ENCODE measurements at regions not wholly inside any gene's neighbourhood (a gene's known extent, or its start where the extent isn't known, plus 50 kb on each side); places are given as distances from the start of the nearest gene placed in this dataset.

GRCh38 chr2:51795248-51795888 is 763.4 kb upstream of the NRXN1 start:
- H3K27ac ChIP-seq = no peak overlapping the region
- H3K4me3 ChIP-seq = no peak overlapping the region
- 84 to 87% methylated on average over 6 of the region's 6 CpGs for WGBS, 2 donors
- H3K9me3 ChIP-seq = peaks cover 0 to 3% (median 0%) of the 10 kb centered on the region in 4 donors
- H3K4me1 ChIP-seq = no peaks in the 10 kb centered on the region
- no peaks in the 10 kb centered on the region for H3K27me3 ChIP-seq
- no peaks in the 10 kb centered on the region for H3K36me3 ChIP-seq
- TF ChIP-seq POLR2A (IDR thresholded peaks at IDR 0.05) (no peak), POLR2AphosphoS5 (IDR thresholded peaks at IDR 0.05) (no peak), CTCF (IDR thresholded peaks at IDR 0.05) (no peak), EP300 (IDR thresholded peaks at IDR 0.05) (no peak)
- ATAC-seq (ENCODE audit: low FRiP score in 2 of 2) (no peak), DNase-seq (no peak)

GRCh38 chr2:51791496-51791895 is 759.6 kb upstream of the NRXN1 start:
- Histone ChIP-seq H3K36me3 (no peaks in the 10 kb centered on the region), H3K4me1 (no peaks in the 10 kb centered on the region), H3K4me3 (no peak overlapping the region), H3K9me3 (no peaks in the 10 kb centered on the region), H3K27me3 (no peaks in the 10 kb centered on the region), H3K27ac (no peak overlapping the region)
- DNase-seq (no peak), ATAC-seq (ENCODE audit: low FRiP score in 2 of 2) (no peak)
- 93 to 94% methylated on average over 3 of the region's 3 CpGs for WGBS, 2 donors
- TF ChIP-seq POLR2A (IDR thresholded peaks at IDR 0.05) = no peak
- no peak for TF ChIP-seq CTCF (IDR thresholded peaks at IDR 0.05)
- TF ChIP-seq POLR2AphosphoS5 (IDR thresholded peaks at IDR 0.05) = no peak
- TF ChIP-seq EP300 (IDR thresholded peaks at IDR 0.05) = no peak

GRCh38 chr2:51790854-51791253 is 758.9 kb upstream of the NRXN1 start:
- TF ChIP-seq CTCF (IDR thresholded peaks at IDR 0.05) (no peak), EP300 (IDR thresholded peaks at IDR 0.05) (no peak), POLR2A (IDR thresholded peaks at IDR 0.05) (no peak), POLR2AphosphoS5 (IDR thresholded peaks at IDR 0.05) (no peak)
- Histone ChIP-seq H3K27ac (no peak overlapping the region), H3K4me1 (no peaks in the 10 kb centered on the region), H3K36me3 (no peaks in the 10 kb centered on the region), H3K9me3 (no peaks in the 10 kb centered on the region), H3K27me3 (no peaks in the 10 kb centered on the region), H3K4me3 (no peak overlapping the region)
- no peak for ATAC-seq (ENCODE audit: low FRiP score in 2 of 2)
- WGBS, 2 donors = 86 to 87% methylated on average over 2 of the region's 2 CpGs
- DNase-seq = no peak

GRCh38 chr2:51789918-51790317 is 758.0 kb upstream of the NRXN1 start:
- H3K4me1 ChIP-seq = no peaks in the 10 kb centered on the region
- ATAC-seq (ENCODE audit: low FRiP score in 2 of 2) (no peak), DNase-seq (no peak)
- H3K27ac ChIP-seq = no peak overlapping the region
- TF ChIP-seq EP300 (IDR thresholded peaks at IDR 0.05) (no peak), POLR2AphosphoS5 (IDR thresholded peaks at IDR 0.05) (no peak), POLR2A (IDR thresholded peaks at IDR 0.05) (no peak), CTCF (IDR thresholded peaks at IDR 0.05) (no peak)
- H3K36me3 ChIP-seq = no peaks in the 10 kb centered on the region
- 69 to 91% methylated on average over 2 of the region's 2 CpGs for WGBS, 2 donors
- no peaks in the 10 kb centered on the region for H3K9me3 ChIP-seq
- H3K4me3 ChIP-seq = no peak overlapping the region
- no peaks in the 10 kb centered on the region for H3K27me3 ChIP-seq
